Neutrophil (primary cell): ENCODE measurements at regions not wholly inside any gene's neighbourhood (a gene's known extent, or its start where the extent isn't known, plus 50 kb on each side); places are given as distances from the start of the nearest gene placed in this dataset.

Experiments used
- H3K27ac ChIP-seq: fragments of 200-600 bp; sonication (generic); 2 replicates; pipeline ENCODE4 v1.5.1; 2016; ENCODE audit warnings: mild to moderate bottlenecking, moderate library complexity
- H3K27me3 ChIP-seq: fragments of 200-600 bp; sonication (generic); 2 replicates; pipeline ENCODE4 v1.6.0; 2016; ENCODE audit warnings: mild to moderate bottlenecking
- H3K36me3 ChIP-seq: fragments of 200-600 bp; sonication (generic); 2 replicates; pipeline ENCODE4 v1.5.1; 2017
- H3K4me1 ChIP-seq, 2 experiments: fragments of 200-600 bp in 1 of 2; sonication (generic) in 1 of 2; 1 replicate in 1 of 2; 2 replicates in 1 of 2; pipeline versions ENCODE4 v1.5.1 to v1.6.1; 2013 to 2016; ENCODE audit warnings: low read depth in 1 of 2, low read length in 1 of 2, mild to moderate bottlenecking in 1 of 2, moderate library complexity in 1 of 2; ENCODE audit not compliant: control insufficient read depth in 1 of 2, insufficient read depth in 1 of 2
- H3K4me3 ChIP-seq, 2 experiments: fragments of 200-600 bp in 1 of 2; sonication (generic) in 1 of 2; 1 replicate in 1 of 2; 2 replicates in 1 of 2; pipeline ENCODE4 v1.5.1; 2013 to 2016; ENCODE audit warnings: low read depth in 1 of 2, low read length in 1 of 2, mild to moderate bottlenecking in 1 of 2, moderate library complexity in 1 of 2
- H3K9me3 ChIP-seq: fragments of 200-600 bp; sonication (generic); 2 replicates; pipeline ENCODE4 v1.5.1; 2016
- CTCF ChIP-seq: fragments of 200-600 bp; sonication (generic); IDR thresholded peaks from 2 replicates; pipeline ENCODE4 v1.5.1; 2016; ENCODE audit warnings: antibody characterized with exemption

GRCh38 chr11:112539741-112540140, 279.1 kb upstream of the PLET1 start:
- Histone ChIP-seq H3K36me3 (no peaks in the 10 kb centered on the region), H3K27ac (no peak overlapping the region), H3K27me3 (no peaks in the 10 kb centered on the region), H3K9me3 (no peaks in the 10 kb centered on the region), H3K4me3 (no peak overlapping the region), H3K4me1 (peaks cover 0 to 6% of the 10 kb centered on the region in 2 experiments)
- no peak for TF ChIP-seq CTCF

GRCh38 chr11:112540261-112540660, 279.6 kb upstream of the PLET1 start:
- TF ChIP-seq CTCF = no peak
- Histone ChIP-seq H3K27me3 (no peaks in the 10 kb centered on the region), H3K4me1 (peaks cover 0 to 6% of the 10 kb centered on the region in 2 experiments), H3K36me3 (no peaks in the 10 kb centered on the region), H3K9me3 (no peaks in the 10 kb centered on the region), H3K4me3 (no peak overlapping the region), H3K27ac (no peak overlapping the region)

DNA sequence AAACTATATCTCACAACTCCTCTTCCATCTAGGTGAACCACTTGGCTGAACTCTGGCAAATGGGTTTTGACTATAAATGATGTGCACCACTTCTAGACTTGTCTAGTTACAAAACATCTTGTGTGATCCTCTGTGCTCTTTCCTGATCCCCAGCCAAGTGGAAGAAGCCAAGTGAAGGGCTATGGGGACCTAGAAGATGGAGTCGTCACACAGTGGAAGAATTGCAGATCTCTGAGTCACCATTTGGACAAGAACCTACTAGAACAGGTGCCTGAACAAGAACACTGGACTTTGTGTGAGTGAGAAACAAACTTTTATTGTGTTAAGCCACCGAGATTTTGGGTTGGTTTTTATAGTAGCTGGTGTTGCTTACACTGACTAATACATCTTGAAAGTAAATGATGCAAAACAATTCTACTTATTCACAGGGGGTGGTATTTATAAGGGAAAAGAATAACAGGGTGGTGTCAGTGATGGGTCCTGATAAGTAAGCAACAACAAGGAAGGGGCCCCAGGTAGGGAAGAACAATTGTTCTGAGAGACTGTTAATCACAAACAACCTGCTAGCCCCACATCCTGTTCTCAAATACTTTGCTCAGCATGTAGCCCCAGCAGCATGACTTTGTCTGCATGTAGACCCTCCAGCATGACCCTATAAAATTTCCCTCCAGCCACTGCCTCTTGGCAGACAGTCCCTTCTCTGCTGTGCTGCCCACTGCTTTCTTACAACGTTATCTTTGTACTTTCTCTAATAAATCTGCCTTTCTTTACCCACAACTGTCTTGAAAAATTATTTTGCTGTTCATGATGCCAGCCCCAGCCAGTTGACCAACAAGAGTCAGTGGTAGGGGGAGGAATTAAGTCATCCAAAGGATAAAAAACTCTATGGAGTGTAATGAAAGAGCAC, 280.7 kb upstream of the PLET1 start:
- TF ChIP-seq CTCF = no peak
- Histone ChIP-seq H3K27ac (no peak overlapping the region), H3K4me1 (peaks cover 0 to 6% of the 10 kb centered on the region in 2 experiments), H3K4me3 (no peak overlapping the region), H3K36me3 (no peaks in the 10 kb centered on the region), H3K27me3 (no peaks in the 10 kb centered on the region), H3K9me3 (no peaks in the 10 kb centered on the region)

GRCh38 chr11:112542479-112542878, 281.8 kb upstream of the PLET1 start:
- Histone ChIP-seq H3K4me1 (peaks cover 0 to 6% of the 10 kb centered on the region in 2 experiments), H3K4me3 (no peak overlapping the region), H3K27ac (no peak overlapping the region), H3K27me3 (no peaks in the 10 kb centered on the region), H3K9me3 (no peaks in the 10 kb centered on the region), H3K36me3 (no peaks in the 10 kb centered on the region)
- no peak for TF ChIP-seq CTCF

GRCh38 chr11:112543390-112543789, 282.7 kb upstream of the PLET1 start:
- H3K27ac ChIP-seq = no peak overlapping the region
- H3K27me3 ChIP-seq = no peaks in the 10 kb centered on the region
- no peak for TF ChIP-seq CTCF
- no peaks in the 10 kb centered on the region for H3K36me3 ChIP-seq
- H3K4me3 ChIP-seq = no peak overlapping the region
- H3K9me3 ChIP-seq = no peaks in the 10 kb centered on the region
- no peaks in the 10 kb centered on the region for H3K4me1 ChIP-seq
